Prostate gland (tissue), 2 donors: ENCODE measurements at regions not wholly inside any gene's neighbourhood (a gene's known extent, or its start where the extent isn't known, plus 50 kb on each side); places are given as distances from the start of the nearest gene placed in this dataset.

Experiments used
- DNase-seq: peaks from one replicate; pipeline ENCODE4 v3.0.0-alpha.2; 2019; ENCODE audit warnings: low spot score
- H3K27ac ChIP-seq, 2 donors: fragments of 200-600 bp; sonication (generic); 2 replicates each; pipeline ENCODE4 v1.5.1; 2017 to 2019
- H3K27me3 ChIP-seq: fragments of 200-600 bp; sonication (generic); replicated peaks from 2 replicates; pipeline ENCODE4 v1.5.1; 2019; ENCODE audit not compliant: insufficient read depth
- H3K36me3 ChIP-seq, 2 donors: fragments of 200-600 bp; sonication (generic); 1 replicate in 1 of 2; 2 replicates in 1 of 2; pipeline versions ENCODE4 v1.5.1 to v1.8.1; 2017 to 2019
- H3K4me1 ChIP-seq: fragments of 200-600 bp; sonication (generic); replicated peaks from 2 replicates; pipeline ENCODE4 v1.5.1; 2019
- H3K4me3 ChIP-seq, 2 donors: fragments of 200-600 bp; sonication (generic); 2 replicates each; pipeline ENCODE4 v1.5.1; 2017 to 2019
- H3K9me3 ChIP-seq: fragments of 200-600 bp; sonication (generic); 2 replicates; pipeline ENCODE4 v1.5.1; 2017
- CTCF ChIP-seq, 4 experiments: fragments of 200-600 bp in 2 of 4; fragments of 450-650 bp in 2 of 4; sonication (generic) in 2 of 4; IDR thresholded peaks; 1 replicate in 3 of 4; 2 replicates in 1 of 4; pipeline ENCODE4 v1.5.1; 2016 to 2019; ENCODE audit warnings: antibody characterized with exemption in 4 of 4, mild to moderate bottlenecking in 2 of 4, moderate library complexity in 2 of 4
- POLR2A ChIP-seq: fragments of 450-650 bp; IDR thresholded peaks from one replicate; pipeline ENCODE4 v1.6.1; 2016; ENCODE audit warnings: antibody characterized with exemption, mild to moderate bottlenecking
- POLR2AphosphoS5 ChIP-seq: sonication (generic); formaldehyde crosslinking; IDR thresholded peaks from one replicate; pipeline ENCODE4 v1.6.1; 2017; ENCODE audit warnings: antibody characterized with exemption
- WGBS: methylation state at CpG from one replicate; pipeline ENCODE4 v1.1.5; 2018; 5-methylcytosine and 5-hydroxymethylcytosine counted together
- intact Hi-C: fragments of 100-400 bp; cut with DNase I; formaldehyde crosslinking; loops from one replicate; pipeline ENCODE4 v1.14.2; 2022

- Histone ChIP-seq H3K4me3 (no peak overlapping the region), H3K27me3 (no peaks in the 10 kb centered on the region), H3K4me1 (no peaks in the 10 kb centered on the region), H3K27ac (no peak overlapping the region), H3K9me3 (no peaks in the 10 kb centered on the region), H3K36me3 (no peaks in the 10 kb centered on the region)
- intact Hi-C loops = no loop called here
- TF ChIP-seq POLR2AphosphoS5 (no peak), POLR2A (no peak), CTCF (IDR thresholded peaks at IDR 0.05) (no peak)
- WGBS = 31% methylated on average over 3 of the region's 3 CpGs
- DNase-seq = no peak
Measured at GRCh38 chr5:134063188-134063820, 51.2 kb upstream of the TCF7 start.

- WGBS = 75% methylated on average over 8 of the region's 8 CpGs
- TF ChIP-seq POLR2A (no peak), CTCF (IDR thresholded peaks at IDR 0.05) (no peak), POLR2AphosphoS5 (no peak)
- H3K27ac ChIP-seq = peak overlapping the region in 1 of 2 donors; percentile 59
Measured at GRCh38 chr5:134059758-134060495, 54.6 kb upstream of the TCF7 start.

DNA sequence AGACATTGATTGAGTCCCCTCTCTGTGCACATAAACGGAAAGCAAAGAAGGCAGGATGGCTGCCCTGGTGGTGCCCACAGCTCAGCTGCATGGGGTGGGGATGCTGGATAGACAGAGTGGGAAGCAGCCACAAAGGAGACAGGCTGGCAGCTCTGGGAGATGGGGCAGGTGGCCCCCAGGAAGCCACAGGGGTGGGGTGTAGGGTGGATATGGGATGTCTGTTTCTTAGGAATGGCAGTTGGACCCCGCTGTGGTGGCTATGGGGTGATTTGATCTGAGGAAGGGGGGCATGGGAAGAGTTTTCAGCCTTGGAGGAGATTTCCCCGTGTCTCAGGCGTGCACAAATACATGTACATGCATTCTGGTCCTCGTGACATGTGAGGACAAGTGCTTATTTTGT, 50.2 kb upstream of the VDAC1 start:
- Histone ChIP-seq H3K4me3 (no peak overlapping the region), H3K27ac (no peak overlapping the region), H3K9me3 (no peaks in the 10 kb centered on the region), H3K4me1 (no peaks in the 10 kb centered on the region), H3K27me3 (no peaks in the 10 kb centered on the region), H3K36me3 (no peaks in the 10 kb centered on the region)
- intact Hi-C loops = no loop called here
- DNase-seq = no peak
- TF ChIP-seq CTCF (IDR thresholded peaks at IDR 0.05) (no peak), POLR2AphosphoS5 (no peak)
- WGBS = 94% methylated on average over 5 of the region's 5 CpGs

More at GRCh38 chr5:134059758-134060495, 54.6 kb upstream of the TCF7 start:
- H3K9me3 ChIP-seq = no peaks in the 10 kb centered on the region
- H3K36me3 ChIP-seq = no peaks in the 10 kb centered on the region
- no peak for DNase-seq
- intact Hi-C loops = no loop called here
- H3K4me3 ChIP-seq = no peak overlapping the region
- no peaks in the 10 kb centered on the region for H3K27me3 ChIP-seq
- no peaks in the 10 kb centered on the region for H3K4me1 ChIP-seq
